OCI-LY3 (cell line): ENCODE measurements at regions not wholly inside any gene's neighbourhood (a gene's known extent, or its start where the extent isn't known, plus 50 kb on each side); places are given as distances from the start of the nearest gene placed in this dataset.

Source experiments
- H2AFZ ChIP-seq: fragments of 200-600, 300-600 bp; shearing (Covaris generic); 2 replicates; pipeline ENCODE4 v1.6.0; 2014; ENCODE audit warnings: antibody characterized with exemption, low read depth, low read length
- H3K27ac ChIP-seq: fragments of 200-600, 300-600 bp; sonication (generic); 2 replicates; pipeline ENCODE4 v1.5.1; 2014; ENCODE audit warnings: mild to moderate bottlenecking, low read length, moderate library complexity, mixed read lengths
- H3K27me3 ChIP-seq: fragments of 200-600, 300-600 bp; sonication (generic); 2 replicates; pipeline ENCODE4 v1.6.1; 2014; ENCODE audit warnings: low read depth, low read length, mixed read lengths
- H3K36me3 ChIP-seq: fragments of 200-600, 300-600 bp; sonication (generic); replicated peaks from 2 replicates; pipeline ENCODE3; 2014; ENCODE audit warnings: low read depth, low read length, mixed read lengths
- H3K4me1 ChIP-seq: fragments of 300-600, 200-600 bp; sonication (generic); 2 replicates; pipeline ENCODE4 v1.6.1; 2014; ENCODE audit warnings: low read length, mixed read lengths
- H3K4me2 ChIP-seq: fragments of 200-600, 300-600 bp; sonication (generic); 2 replicates; pipeline ENCODE4 v1.6.1; 2014; ENCODE audit warnings: low read length, mixed read lengths
- H3K4me3 ChIP-seq: fragments of 300-600, 200-600 bp; sonication (generic); 2 replicates; pipeline ENCODE4 v1.5.1; 2014; ENCODE audit warnings: antibody characterized with exemption, mild to moderate bottlenecking, low read length, moderate library complexity
- H3K79me2 ChIP-seq: fragments of 300-600, 200-600 bp; shearing (Covaris generic); 2 replicates; pipeline ENCODE4 v1.6.1; 2014; ENCODE audit warnings: mild to moderate bottlenecking, low read length, mixed read lengths
- H3K9ac ChIP-seq: fragments of 300-600, 200-600 bp; shearing (Covaris generic); 2 replicates; pipeline ENCODE4 v1.6.0; 2014; ENCODE audit warnings: mild to moderate bottlenecking, low read length, moderate library complexity
- H3K9me3 ChIP-seq: fragments of 200-600, 300-600 bp; shearing (Covaris generic); 2 replicates; pipeline ENCODE4 v1.6.1; 2014; ENCODE audit warnings: low read length, mixed read lengths; ENCODE audit not compliant: insufficient read depth
- H4K20me1 ChIP-seq: fragments of 200-600, 300-600 bp; sonication (generic); 2 replicates; pipeline ENCODE4 v1.6.1; 2016; ENCODE audit warnings: low read length, mixed read lengths; ENCODE audit not compliant: insufficient read depth
- EZH2phosphoT487 ChIP-seq: fragments of 200-600 bp; shearing (Covaris generic); IDR thresholded peaks from 2 replicates; pipeline ENCODE4 v1.6.1; 2018; ENCODE audit warnings: antibody characterized with exemption, mixed run types, low read depth
- TF ChIP-seq, protein P1 (sequence below): fragments of 200-600, 300-600 bp; sonication (generic); IDR thresholded peaks from 2 replicates; pipeline ENCODE4 v1.5.1; 2014; ENCODE audit warnings: antibody characterized with exemption, low read length, low read depth

DNA sequence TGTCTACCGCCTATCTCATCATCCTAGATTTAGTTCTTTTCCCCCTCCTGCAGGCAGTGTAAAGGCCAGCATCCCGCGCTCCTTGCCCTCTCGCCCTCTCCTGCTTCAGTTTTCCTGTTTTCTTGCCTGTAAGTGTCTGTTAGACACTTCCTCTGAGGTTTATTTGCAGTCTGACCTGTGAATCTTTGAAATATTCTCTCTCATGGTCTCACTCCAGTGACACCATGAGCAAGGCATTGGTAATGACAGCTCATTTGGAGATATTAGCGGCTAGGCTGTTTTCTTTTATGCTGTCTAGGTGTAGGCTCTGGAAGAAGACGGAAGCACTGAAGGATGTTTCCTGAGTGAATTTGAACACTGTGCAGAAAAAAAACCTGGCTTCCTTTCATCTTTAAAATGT, 179.6 kb downstream of the KDR start:
- H3K4me3 ChIP-seq, result no peak overlapping the region
- H3K9ac ChIP-seq, result no peak overlapping the region
- no peak overlapping the region for H2AFZ ChIP-seq
- H3K4me1 ChIP-seq, result no peaks in the 10 kb centered on the region
- H3K79me2 ChIP-seq, result no peaks in the 10 kb centered on the region
- H3K36me3 ChIP-seq, result no peaks in the 10 kb centered on the region
- H3K27ac ChIP-seq, result no peak overlapping the region
- no peaks in the 10 kb centered on the region for H3K9me3 ChIP-seq
- H3K27me3 ChIP-seq, result no peaks in the 10 kb centered on the region
- no peaks in the 10 kb centered on the region for H4K20me1 ChIP-seq
- no peak overlapping the region for H3K4me2 ChIP-seq
- TF ChIP-seq, protein P1, sequence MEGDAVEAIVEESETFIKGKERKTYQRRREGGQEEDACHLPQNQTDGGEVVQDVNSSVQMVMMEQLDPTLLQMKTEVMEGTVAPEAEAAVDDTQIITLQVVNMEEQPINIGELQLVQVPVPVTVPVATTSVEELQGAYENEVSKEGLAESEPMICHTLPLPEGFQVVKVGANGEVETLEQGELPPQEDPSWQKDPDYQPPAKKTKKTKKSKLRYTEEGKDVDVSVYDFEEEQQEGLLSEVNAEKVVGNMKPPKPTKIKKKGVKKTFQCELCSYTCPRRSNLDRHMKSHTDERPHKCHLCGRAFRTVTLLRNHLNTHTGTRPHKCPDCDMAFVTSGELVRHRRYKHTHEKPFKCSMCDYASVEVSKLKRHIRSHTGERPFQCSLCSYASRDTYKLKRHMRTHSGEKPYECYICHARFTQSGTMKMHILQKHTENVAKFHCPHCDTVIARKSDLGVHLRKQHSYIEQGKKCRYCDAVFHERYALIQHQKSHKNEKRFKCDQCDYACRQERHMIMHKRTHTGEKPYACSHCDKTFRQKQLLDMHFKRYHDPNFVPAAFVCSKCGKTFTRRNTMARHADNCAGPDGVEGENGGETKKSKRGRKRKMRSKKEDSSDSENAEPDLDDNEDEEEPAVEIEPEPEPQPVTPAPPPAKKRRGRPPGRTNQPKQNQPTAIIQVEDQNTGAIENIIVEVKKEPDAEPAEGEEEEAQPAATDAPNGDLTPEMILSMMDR, result peak; percentile 9; the same call in 1 of the 2 replicates
- TF ChIP-seq EZH2phosphoT487, result no peak

DNA sequence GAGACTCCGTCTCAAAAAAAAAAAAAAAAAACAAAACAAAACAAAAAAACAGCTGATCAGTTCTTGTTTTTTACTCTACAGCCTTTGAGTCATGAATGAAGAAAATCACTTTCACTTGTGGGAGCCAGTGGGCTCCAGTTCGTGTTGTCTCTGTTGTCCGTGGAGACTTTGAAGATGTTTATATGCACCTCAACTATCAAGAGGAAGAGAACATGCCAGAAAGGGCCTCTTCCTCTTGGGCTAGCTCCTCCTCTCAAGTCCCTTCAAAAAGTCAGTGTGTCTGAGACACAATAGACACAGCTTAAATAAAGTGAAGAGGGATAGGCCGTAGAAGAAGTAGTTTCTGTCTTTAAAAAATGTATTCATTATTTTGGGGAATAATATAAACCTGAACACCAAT, 182.7 kb downstream of the KDR start:
- Histone ChIP-seq H3K4me1 (no peaks in the 10 kb centered on the region), H3K79me2 (no peaks in the 10 kb centered on the region), H3K9ac (no peak overlapping the region), H2AFZ (no peak overlapping the region), H3K4me2 (no peak overlapping the region), H4K20me1 (no peaks in the 10 kb centered on the region), H3K27ac (no peak overlapping the region), H3K36me3 (no peaks in the 10 kb centered on the region), H3K9me3 (no peaks in the 10 kb centered on the region), H3K27me3 (no peaks in the 10 kb centered on the region), H3K4me3 (no peak overlapping the region)
- TF ChIP-seq EZH2phosphoT487, result no peak
- TF ChIP-seq, protein P1, result no peak

DNA sequence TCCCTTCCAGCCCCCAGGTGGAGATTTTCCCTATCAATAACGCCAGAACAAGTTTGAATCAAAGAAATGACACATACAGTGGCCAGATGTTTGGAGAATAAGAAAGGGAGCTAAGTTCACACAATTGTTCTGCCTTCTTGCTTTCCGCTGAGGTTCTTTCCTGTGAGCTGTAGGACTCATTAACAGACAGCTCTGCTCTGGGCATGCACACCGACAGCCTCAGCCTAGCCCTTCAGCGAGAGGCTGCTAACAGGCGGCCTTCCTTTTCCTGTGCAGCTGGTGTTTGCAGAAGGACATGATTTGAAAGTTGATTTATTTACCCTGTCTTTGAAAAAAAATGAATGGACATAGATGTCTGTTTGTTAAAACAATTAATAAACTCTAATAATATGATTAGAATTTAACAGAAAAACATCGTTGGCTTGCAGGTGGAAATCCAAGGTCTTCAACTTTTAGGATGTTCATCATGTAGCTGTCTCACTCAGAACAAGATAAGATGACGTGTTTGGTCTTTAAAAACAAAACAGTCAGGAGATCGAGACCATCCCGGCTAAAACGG, 183.3 kb downstream of the KDR start:
- no peaks in the 10 kb centered on the region for H3K4me1 ChIP-seq
- no peaks in the 10 kb centered on the region for H4K20me1 ChIP-seq
- no peak for TF ChIP-seq EZH2phosphoT487
- TF ChIP-seq, protein P1, result no peak
- H3K4me2 ChIP-seq, result no peak overlapping the region
- H3K4me3 ChIP-seq, result no peak overlapping the region
- H3K27me3 ChIP-seq, result no peaks in the 10 kb centered on the region
- H3K27ac ChIP-seq, result no peak overlapping the region
- H3K9ac ChIP-seq, result no peak overlapping the region
- H3K36me3 ChIP-seq, result no peaks in the 10 kb centered on the region
- H3K79me2 ChIP-seq, result no peaks in the 10 kb centered on the region
- H3K9me3 ChIP-seq, result no peaks in the 10 kb centered on the region
- H2AFZ ChIP-seq, result no peak overlapping the region

DNA sequence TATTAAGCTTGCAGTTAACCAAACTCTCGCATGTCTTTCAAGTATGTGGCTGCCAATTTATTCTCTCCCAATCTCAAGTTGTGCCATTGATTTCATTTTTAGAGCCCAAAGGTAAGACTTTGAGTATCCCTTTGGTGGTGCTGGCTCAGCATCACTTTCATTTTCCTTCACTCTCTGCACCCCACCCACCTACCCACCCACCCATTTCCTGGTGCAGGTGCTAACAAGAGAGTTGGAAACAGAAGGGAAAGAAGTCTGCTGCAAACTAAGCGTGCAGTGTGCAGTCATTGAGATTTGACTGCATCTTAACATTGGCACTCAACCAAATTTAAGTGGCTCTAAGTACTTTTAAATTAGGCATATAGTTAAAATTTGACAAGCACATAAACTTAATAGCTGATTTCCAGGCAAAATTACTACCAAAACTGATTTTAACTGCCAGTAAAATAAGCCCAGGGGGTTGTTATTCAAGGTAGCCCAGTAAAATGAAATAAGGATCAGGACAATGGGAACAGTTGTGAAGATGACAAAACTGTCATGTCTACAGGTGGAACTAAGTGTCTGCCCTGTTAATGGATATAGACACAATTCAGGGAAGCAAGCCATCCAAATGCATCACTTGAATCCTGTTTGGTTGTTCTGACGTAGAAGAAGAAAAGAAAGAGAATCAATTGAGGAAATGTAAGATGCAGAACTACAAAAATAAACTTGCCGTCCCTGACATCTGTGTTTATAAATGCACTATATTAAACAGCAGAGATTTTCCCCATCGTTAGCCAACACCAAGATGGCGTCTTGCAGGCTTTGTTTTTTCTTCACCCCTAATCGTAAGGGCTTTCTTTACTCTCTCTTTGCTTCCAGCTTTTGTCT, 184.2 kb downstream of the KDR start:
- H3K4me1 ChIP-seq, result no peaks in the 10 kb centered on the region
- no peaks in the 10 kb centered on the region for H3K27me3 ChIP-seq
- H3K27ac ChIP-seq, result no peak overlapping the region
- no peak overlapping the region for H2AFZ ChIP-seq
- H3K79me2 ChIP-seq, result no peaks in the 10 kb centered on the region
- H3K4me2 ChIP-seq, result no peak overlapping the region
- H3K9ac ChIP-seq, result no peak overlapping the region
- TF ChIP-seq EZH2phosphoT487, result no peak
- TF ChIP-seq, protein P1, result no peak
- no peak overlapping the region for H3K4me3 ChIP-seq
- no peaks in the 10 kb centered on the region for H3K9me3 ChIP-seq
- no peaks in the 10 kb centered on the region for H4K20me1 ChIP-seq
- no peaks in the 10 kb centered on the region for H3K36me3 ChIP-seq
